AG04449 (cell line): ENCODE measurements at regions not wholly inside any gene's neighbourhood (a gene's known extent, or its start where the extent isn't known, plus 50 kb on each side); places are given as distances from the start of the nearest gene placed in this dataset.

Source experiments
- CTCF ChIA-PET: fragments of 350-600 bp; formaldehyde crosslinking; extraction: SDS; loops from one replicate; lab custom pipeline; 2021; ENCODE audit warnings: antibody characterized with exemption; lab: Yijun Ruan, JAX
- POLR2A ChIA-PET: fragments of 400-600, 350-600 bp; formaldehyde crosslinking; extraction: SDS; loops from one replicate; lab custom pipeline; 2020; ENCODE audit warnings: antibody characterized with exemption, inconsistent platforms; lab: Yijun Ruan, JAX
- DNase-seq: peaks from one replicate; pipeline ENCODE4 v3.0.0-alpha.2; 2010; ENCODE audit warnings: low read depth, low spot score
- H3K4me3 ChIP-seq: 2 replicates; pipeline ENCODE4 v1.5.1; 2011; ENCODE audit warnings: low read depth, mild to moderate bottlenecking, control low read depth, low read length
- CTCF ChIP-seq: IDR thresholded peaks from one replicate; pipeline ENCODE4 v1.5.1; 2011; ENCODE audit warnings: mild to moderate bottlenecking, moderate library complexity, low read length, control low read depth, inconsistent platforms; ENCODE audit not compliant: insufficient read depth; ENCODE audit errors: missing control alignments

GRCh38 chr21:17979763-17980162 lies 160.6 kb upstream of the C21orf91 start:
- no peak for DNase-seq
- TF ChIP-seq CTCF = no peak
- CTCF ChIA-PET = no interaction called here
- H3K4me3 ChIP-seq = no peak overlapping the region
- POLR2A ChIA-PET = no interaction called here

- TF ChIP-seq CTCF = no peak
- no peak overlapping the region for H3K4me3 ChIP-seq
- POLR2A ChIA-PET = no interaction called here
- DNase-seq = no peak
- CTCF ChIA-PET = no interaction called here
Measured at GRCh38 chr21:17978895-17979294, 159.7 kb upstream of the C21orf91 start.

GRCh38 chr21:17976691-17977090 lies 157.5 kb upstream of the C21orf91 start:
- H3K4me3 ChIP-seq = no peak overlapping the region
- no peak for TF ChIP-seq CTCF
- ChIA-PET CTCF (no interaction called here), POLR2A (no interaction called here)
- DNase-seq = no peak

GRCh38 chr21:17976139-17976538 lies 157.0 kb upstream of the C21orf91 start:
- POLR2A ChIA-PET = no interaction called here
- H3K4me3 ChIP-seq = no peak overlapping the region
- CTCF ChIA-PET = no interaction called here
- TF ChIP-seq CTCF = no peak
- no peak for DNase-seq

GRCh38 chr21:17967319-17967718 lies 148.2 kb upstream of the C21orf91 start:
- ChIA-PET POLR2A (no interaction called here), CTCF (no interaction called here)

GRCh38 chr21:17964716-17965115 lies 145.6 kb upstream of the C21orf91 start:
- ChIA-PET CTCF (no interaction called here), POLR2A (no interaction called here)
- no peak for TF ChIP-seq CTCF
- no peak overlapping the region for H3K4me3 ChIP-seq
- no peak for DNase-seq

More at GRCh38 chr21:17967319-17967718, 148.2 kb upstream of the C21orf91 start:
- H3K4me3 ChIP-seq = no peak overlapping the region
- no peak for TF ChIP-seq CTCF
- DNase-seq = no peak
